SK-N-SH (cell line): ENCODE measurements at regions not wholly inside any gene's neighbourhood (a gene's known extent, or its start where the extent isn't known, plus 50 kb on each side); places are given as distances from the start of the nearest gene placed in this dataset.
"Not testable (repeated sequence)": the region's sequence is repeated elsewhere in the genome, so short reads cannot be mapped to it uniquely, and the experiment has no call there.

Experiments
- CTCF ChIA-PET: fragments of 300-600, 350-600 bp; formaldehyde crosslinking; extraction: SDS; loops from one replicate; lab custom pipeline; 2021; lab: Yijun Ruan, JAX
- POLR2A ChIA-PET: fragments of 350-600 bp; sonication (Branson Sonifier 250); formaldehyde crosslinking; extraction: SDS; loops from one replicate; lab custom pipeline; 2020; ENCODE audit warnings: antibody characterized with exemption, inconsistent platforms; lab: Yijun Ruan, JAX
- DNase-seq: peaks from one replicate; pipeline ENCODE4 v3.0.0; 2012
- H2AFZ ChIP-seq: fragments of 200-600 bp; sonication (generic); 2 replicates; pipeline ENCODE4 v1.8.1; 2016; ENCODE audit warnings: antibody characterized with exemption, mild to moderate bottlenecking, low read depth
- H3F3A ChIP-seq: fragments of 200-600 bp; sonication (generic); replicated peaks from 2 replicates; pipeline ENCODE3; 2016; ENCODE audit warnings: antibody characterized with exemption, mild to moderate bottlenecking; ENCODE audit not compliant: insufficient read depth
- H3K27ac ChIP-seq, 2 experiments: fragments of 200-500 bp in 1 of 2; fragments of 200-600 bp in 1 of 2; sonication (Bioruptor generic) in 1 of 2; sonication (generic), shearing (Covaris generic) in 1 of 2; 2 replicates each; pipeline versions ENCODE4 v1.5.1 to v1.6.1; 2014 to 2016; ENCODE audit warnings: low read depth in 2 of 2, inconsistent platforms in 1 of 2, low read length in 1 of 2, mild to moderate bottlenecking in 1 of 2, mixed read lengths in 1 of 2
- H3K27me3 ChIP-seq: fragments of 200-600 bp; sonication (generic), shearing (Covaris generic); 2 replicates; pipeline ENCODE4 v1.6.1; 2016; ENCODE audit warnings: mixed run types; ENCODE audit not compliant: insufficient read depth
- H3K36me3 ChIP-seq, 2 experiments: fragments of 200-500 bp in 1 of 2; fragments of 200-600 bp in 1 of 2; sonication (Bioruptor generic) in 1 of 2; sonication (generic) in 1 of 2; replicated peaks in 1 of 2; 2 replicates each; pipeline versions ENCODE3 to v1.5.1; 2014 to 2016; ENCODE audit warnings: low read length in 1 of 2, mild to moderate bottlenecking in 1 of 2; ENCODE audit not compliant: insufficient read depth in 2 of 2, control insufficient read depth in 1 of 2
- H3K4me1 ChIP-seq, 2 experiments: fragments of 200-500 bp in 1 of 2; fragments of 200-600 bp in 1 of 2; sonication (Bioruptor generic) in 1 of 2; sonication (generic), shearing (Covaris generic) in 1 of 2; 2 replicates each; pipeline versions ENCODE4 v1.5.1 to v1.6.1; 2014 to 2016; ENCODE audit warnings: low read depth in 1 of 2, low read length in 1 of 2, mixed run types in 1 of 2; ENCODE audit not compliant: insufficient read depth in 2 of 2, control insufficient read depth in 1 of 2
- H3K4me2 ChIP-seq: fragments of 200-600 bp; sonication (generic), shearing (Covaris generic); 2 replicates; pipeline ENCODE4 v1.6.1; 2017; ENCODE audit warnings: mixed run types
- H3K4me3 ChIP-seq, 2 experiments: fragments of 200-500 bp in 1 of 2; fragments of 200-600 bp in 1 of 2; sonication (Bioruptor generic) in 1 of 2; sonication (generic), shearing (Covaris generic) in 1 of 2; 2 replicates each; pipeline versions ENCODE4 v1.5.1 to v1.8.1; 2014 to 2016; ENCODE audit warnings: low read depth in 2 of 2, inconsistent platforms in 1 of 2, low read length in 1 of 2, mild to moderate bottlenecking in 1 of 2, mixed read lengths in 1 of 2, moderate library complexity in 1 of 2
- H3K79me2 ChIP-seq: fragments of 200-600 bp; sonication (generic); 2 replicates; pipeline ENCODE4 v1.8.1; 2017; ENCODE audit warnings: mild to moderate bottlenecking; ENCODE audit not compliant: insufficient read depth
- H3K9ac ChIP-seq: fragments of 200-600 bp; sonication (generic); 2 replicates; pipeline ENCODE4 v1.6.1; 2017; ENCODE audit warnings: mixed run types
- H3K9me2 ChIP-seq: fragments of 200-600 bp; sonication (generic); 2 replicates; pipeline ENCODE4 v1.6.1; 2017; ENCODE audit warnings: mixed run types
- H3K9me3 ChIP-seq: fragments of 200-600 bp; sonication (generic); 2 replicates; pipeline ENCODE4 v1.6.1; 2017; ENCODE audit warnings: mixed run types, mild to moderate bottlenecking, moderate library complexity
- H4K20me1 ChIP-seq: fragments of 200-600 bp; sonication (generic); 2 replicates; pipeline ENCODE4 v1.6.1; 2017; ENCODE audit warnings: mild to moderate bottlenecking, mixed run types; ENCODE audit not compliant: insufficient read depth
- ELF1 ChIP-seq: IDR thresholded peaks from 2 replicates; pipeline ENCODE4 v1.4.0; 2012
- FOSL2 ChIP-seq: IDR thresholded peaks from 2 replicates; pipeline ENCODE4 v1.4.0; 2012; ENCODE audit warnings: low read depth, mild to moderate bottlenecking, moderate library complexity, borderline replicate concordance
- MXI1 ChIP-seq: IDR thresholded peaks from 2 replicates; pipeline ENCODE4 v1.6.1; 2012; ENCODE audit warnings: mild to moderate bottlenecking, low read depth, low read length, improper control_type of control experiment
- NRF1 ChIP-seq: IDR thresholded peaks from 2 replicates; pipeline ENCODE4 v1.6.1; 2012; ENCODE audit warnings: low read depth, mild to moderate bottlenecking, low read length
- POLR2AphosphoS5 ChIP-seq: IDR thresholded peaks from 2 replicates; pipeline ENCODE4 v1.6.1; 2012; ENCODE audit warnings: low read depth, low read length
- RAD21 ChIP-seq: IDR thresholded peaks from 2 replicates; pipeline ENCODE4 v1.6.1; 2012; ENCODE audit warnings: mild to moderate bottlenecking, low read length
- RXRA ChIP-seq: IDR thresholded peaks from 2 replicates; pipeline ENCODE4 v1.4.0; 2012; ENCODE audit warnings: low read depth, mild to moderate bottlenecking, borderline replicate concordance
- SIN3A ChIP-seq: IDR thresholded peaks from 2 replicates; pipeline ENCODE4 v1.6.1; 2012; ENCODE audit warnings: low read depth, mild to moderate bottlenecking, low read length, moderate library complexity, borderline replicate concordance
- SMC3 ChIP-seq: IDR thresholded peaks from 2 replicates; pipeline ENCODE4 v1.6.1; 2012; ENCODE audit warnings: low read depth, low read length, improper control_type of control experiment
- TEAD4 ChIP-seq: IDR thresholded peaks from 2 replicates; pipeline ENCODE4 v1.4.0; 2012; ENCODE audit warnings: mild to moderate bottlenecking, borderline replicate concordance; ENCODE audit not compliant: insufficient read depth
- YY1 ChIP-seq: IDR thresholded peaks from 2 replicates; pipeline ENCODE4 v1.4.0; 2012; ENCODE audit warnings: low read depth, mild to moderate bottlenecking
- WGBS: methylation state at CpG from one replicate; pipeline ENCODE4 v1.1.6; 2017; ENCODE audit warnings: low lambda C conversion rate; 5-methylcytosine and 5-hydroxymethylcytosine counted together

DNA sequence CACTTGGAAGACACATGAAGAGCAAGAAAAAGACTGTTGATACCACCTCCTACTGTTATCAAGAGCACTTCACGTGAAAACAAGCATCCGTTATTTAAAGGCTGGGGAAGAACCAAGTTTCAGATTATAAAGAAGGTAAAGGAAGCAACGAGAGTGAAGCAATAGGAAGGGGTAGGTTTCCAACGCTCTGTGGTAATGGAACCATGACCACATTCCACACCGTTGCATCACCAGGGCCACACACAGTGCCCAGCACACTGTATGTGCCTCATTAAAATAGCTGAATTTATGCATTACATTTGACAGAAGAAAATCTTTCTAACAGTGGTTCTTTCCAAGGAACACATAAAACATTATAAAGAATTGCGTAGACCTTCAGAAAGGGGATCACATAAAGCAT, 435.8 kb downstream of the MRPL39 start:
- no peak for DNase-seq
- peak overlapping the region in 1 of 2 experiments; percentile 4; a peak in 1 of 4 replicates for H3K27ac ChIP-seq
- POLR2A ChIA-PET, result no interaction called here

DNA sequence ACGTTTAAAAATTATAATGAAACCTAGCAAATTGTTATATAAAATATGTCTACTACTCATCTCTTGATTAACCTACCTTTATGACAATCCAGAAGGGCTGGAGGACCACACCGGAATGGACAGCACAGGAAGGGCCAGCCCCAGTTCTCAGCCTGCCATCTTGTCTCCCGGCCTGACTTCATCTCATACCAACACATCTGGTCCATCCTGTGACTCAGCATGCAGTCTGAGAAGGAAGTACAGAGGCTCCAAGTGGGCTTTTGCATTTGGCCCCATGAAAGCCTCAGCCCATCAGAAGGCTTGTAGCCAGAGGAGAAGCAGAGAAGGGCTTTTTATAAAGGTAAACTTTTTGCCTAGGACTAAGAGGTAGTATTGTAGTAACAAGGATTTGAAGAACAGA, 436.6 kb downstream of the MRPL39 start:
- TF ChIP-seq RXRA, result no peak
- TF ChIP-seq SIN3A, result no peak
- TF ChIP-seq TEAD4, result no peak

More for the DNA sequence above, 435.8 kb downstream of the MRPL39 start:
- Histone ChIP-seq H3K79me2 (no peaks in the 10 kb centered on the region), H3K4me2 (no peak overlapping the region), H4K20me1 (no peaks in the 10 kb centered on the region), H3F3A (peaks cover 12% of the 10 kb centered on the region), H3K4me3 (no peak overlapping the region), H3K9me3 (peaks cover 15% of the 10 kb centered on the region), H3K36me3 (peaks cover 0 to 3% of the 10 kb centered on the region in 2 experiments), H3K4me1 (no peaks in the 10 kb centered on the region; a peak in 1 of 4 replicates), H2AFZ (no peak overlapping the region), H3K27me3 (no peaks in the 10 kb centered on the region), H3K9ac (no peak overlapping the region), H3K9me2 (0 out of 2 replicates have a peak, but pooled peaks cover 3% of the 10 kb centered on the region)
- 83% methylated on average over 6 of the region's 6 CpGs for WGBS
- no peak for TF ChIP-seq RAD21
- no peak for TF ChIP-seq SMC3
- no peak for TF ChIP-seq SIN3A
- TF ChIP-seq FOSL2, result no peak
- TF ChIP-seq NRF1, result no peak
- no peak for TF ChIP-seq TEAD4
- CTCF ChIA-PET, result no interaction called here

GRCh38 chr21:25169370-25169769, 437.9 kb downstream of the MRPL39 start:
- Histone ChIP-seq H2AFZ (no peak overlapping the region), H4K20me1 (no peaks in the 10 kb centered on the region), H3K27me3 (no peaks in the 10 kb centered on the region), H3K36me3 (peaks cover 0 to 3% of the 10 kb centered on the region in 2 experiments), H3K9ac (no peak overlapping the region), H3K4me3 (no peak overlapping the region), H3K27ac (no peak overlapping the region), H3K4me2 (no peak overlapping the region), H3K9me2 (0 out of 2 replicates have a peak, but pooled peaks cover 3% of the 10 kb centered on the region), H3K4me1 (no peaks in the 10 kb centered on the region), H3K9me3 (peaks cover 17% of the 10 kb centered on the region), H3F3A (peaks cover 6% of the 10 kb centered on the region), H3K79me2 (no peaks in the 10 kb centered on the region)
- DNase-seq, result no peak
- CTCF ChIA-PET, result no interaction called here
- WGBS, result 100% methylated on average over 1 of the region's 1 CpG
- TF ChIP-seq POLR2AphosphoS5 (no peak), ELF1 (no peak), MXI1 (no peak), SIN3A (no peak), YY1 (no peak)
- POLR2A ChIA-PET, result no interaction called here

More for the DNA sequence above, 436.6 kb downstream of the MRPL39 start:
- H3K4me2 ChIP-seq, result no peak overlapping the region
- peaks cover 0 to 3% of the 10 kb centered on the region in 2 experiments for H3K36me3 ChIP-seq
- H3K79me2 ChIP-seq, result no peaks in the 10 kb centered on the region
- H3K27me3 ChIP-seq, result no peaks in the 10 kb centered on the region
- H3K9me3 ChIP-seq, result peaks cover 17% of the 10 kb centered on the region
- POLR2A ChIA-PET, result no interaction called here
- no peaks in the 10 kb centered on the region for H3K4me1 ChIP-seq
- H3K27ac ChIP-seq, result peak overlapping the region in 1 of 2 experiments; percentile 4; a peak in 1 of 4 replicates
- no peak overlapping the region for H3K4me3 ChIP-seq
- H3F3A ChIP-seq, result peaks cover 6% of the 10 kb centered on the region
- 0 out of 2 replicates have a peak, but pooled peaks cover 3% of the 10 kb centered on the region for H3K9me2 ChIP-seq
- H3K9ac ChIP-seq, result no peak overlapping the region
- H2AFZ ChIP-seq, result no peak overlapping the region; the same call in 1 of the 2 replicates
- DNase-seq, result no peak
- no peaks in the 10 kb centered on the region for H4K20me1 ChIP-seq
- 87% methylated on average over 3 of the region's 3 CpGs for WGBS
- CTCF ChIA-PET, result no interaction called here

GRCh38 chr21:25166904-25167303, 440.4 kb downstream of the MRPL39 start:
- H2AFZ ChIP-seq, POLR2A ChIA-PET, H3K9ac ChIP-seq, H3K9me2 ChIP-seq, H3K4me3 ChIP-seq, H3K79me2 ChIP-seq, H4K20me1 ChIP-seq, CTCF ChIA-PET, H3K4me2 ChIP-seq, H3K36me3 ChIP-seq, H3K27me3 ChIP-seq, H3K27ac ChIP-seq, H3K4me1 ChIP-seq, H3F3A ChIP-seq, DNase-seq: not testable (repeated sequence)
- WGBS, result 48% methylated on average over 1 of the region's 1 CpG
- H3K9me3 ChIP-seq, result peaks cover 17% of the 10 kb centered on the region
